Left forelimb (tissue), 1 donor: ENCODE measurements at regions not wholly inside any gene's neighbourhood (a gene's known extent, or its start where the extent isn't known, plus 50 kb on each side); places are given as distances from the start of the nearest gene placed in this dataset.

Experiments
- DNase-seq: peaks from one replicate; pipeline ENCODE4 v3.0.0-alpha.2; 2018; ENCODE audit warnings: low spot score

GRCh38 chr18:71523483-71524435 lies 1020.4 kb downstream of the CBLN2 start:
- no peak for DNase-seq

GRCh38 chr18:71505526-71505925 lies 1038.6 kb downstream of the CBLN2 start:
- DNase-seq: no peak

- no peak for DNase-seq
Measured at GRCh38 chr18:71503222-71503621, 1040.9 kb downstream of the CBLN2 start.

- DNase-seq: no peak
Measured at GRCh38 chr18:71485611-71486010, 1058.5 kb downstream of the CBLN2 start.

- no peak for DNase-seq
Measured at GRCh38 chr18:71471963-71472725, 1072.0 kb downstream of the CBLN2 start.

- DNase-seq: no peak
Measured at GRCh38 chr18:71456206-71456605, 1087.9 kb downstream of the CBLN2 start.

- no peak for DNase-seq
Measured at GRCh38 chr18:71450257-71450656, 1093.9 kb downstream of the CBLN2 start.

- no peak for DNase-seq
Measured at GRCh38 chr18:71443706-71444480, 1100.2 kb downstream of the CBLN2 start.

- DNase-seq: no peak
Measured at GRCh38 chr18:71442731-71443141, 1101.4 kb downstream of the CBLN2 start.

GRCh38 chr18:71441156-71441555 lies 1103.0 kb downstream of the CBLN2 start:
- DNase-seq: no peak

GRCh38 chr18:71437511-71437910 lies 1106.6 kb downstream of the CBLN2 start:
- no peak for DNase-seq

- DNase-seq: no peak
Measured at GRCh38 chr18:71433373-71433772, 1110.8 kb downstream of the CBLN2 start.

- no peak for DNase-seq
Measured at GRCh38 chr18:71431689-71432088, 1112.5 kb downstream of the CBLN2 start.

- DNase-seq: no peak
Measured at GRCh38 chr18:71431171-71431570, 1113.0 kb downstream of the CBLN2 start.

GRCh38 chr18:71426441-71426840 lies 1117.7 kb downstream of the CBLN2 start:
- DNase-seq: no peak

GRCh38 chr18:71405169-71405809 lies 1116.4 kb downstream of the SOCS6 start:
- DNase-seq: no peak

- no peak for DNase-seq
Measured at GRCh38 chr18:71403501-71403900, 1114.7 kb downstream of the SOCS6 start.

GRCh38 chr18:71398531-71398930 lies 1109.7 kb downstream of the SOCS6 start:
- no peak for DNase-seq

GRCh38 chr18:71388148-71388547 lies 1099.3 kb downstream of the SOCS6 start:
- no peak for DNase-seq

GRCh38 chr18:71374294-71375000 lies 1085.6 kb downstream of the SOCS6 start:
- DNase-seq: no peak

- no peak for DNase-seq
Measured at GRCh38 chr18:71371951-71372605, 1083.2 kb downstream of the SOCS6 start.
